ENCODE measurements at regions not wholly inside any gene's neighbourhood (a gene's known extent, or its start where the extent isn't known, plus 50 kb on each side); places are given as distances from the start of the nearest gene placed in this dataset.

- no peak for TF ChIP-seq ATF1 (CRISPR knock-in tag; IDR thresholded peaks at IDR 0.05)
- no peak for TF ChIP-seq AFF4 (CRISPR knock-in tag; IDR thresholded peaks at IDR 0.05; ENCODE audit: borderline replicate concordance)
- no peak for TF ChIP-seq NR2C2 (CRISPR knock-in tag; IDR thresholded peaks at IDR 0.05)
- no peak for TF ChIP-seq CTCF (IDR thresholded peaks at IDR 0.05)
- TF ChIP-seq KAT7 (CRISPR knock-in tag; IDR thresholded peaks at IDR 0.05; ENCODE audit: borderline replicate concordance), result no peak
- TF ChIP-seq ESRRA (CRISPR knock-in tag; IDR thresholded peaks at IDR 0.05; ENCODE audit: borderline replicate concordance), result no peak
- no peak for TF ChIP-seq SMAD3 (CRISPR knock-in tag; IDR thresholded peaks at IDR 0.05; ENCODE audit: borderline replicate concordance)
- TF ChIP-seq, protein P1, sequence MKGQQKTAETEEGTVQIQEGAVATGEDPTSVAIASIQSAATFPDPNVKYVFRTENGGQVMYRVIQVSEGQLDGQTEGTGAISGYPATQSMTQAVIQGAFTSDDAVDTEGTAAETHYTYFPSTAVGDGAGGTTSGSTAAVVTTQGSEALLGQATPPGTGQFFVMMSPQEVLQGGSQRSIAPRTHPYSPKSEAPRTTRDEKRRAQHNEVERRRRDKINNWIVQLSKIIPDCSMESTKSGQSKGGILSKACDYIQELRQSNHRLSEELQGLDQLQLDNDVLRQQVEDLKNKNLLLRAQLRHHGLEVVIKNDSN (CRISPR knock-in tag; IDR thresholded peaks at IDR 0.05), result no peak
These were observed 339.2 kb downstream of the TMA16 start for GRCh38 chr4:163833669-163834068.

All from WTC11 (cell line).